ENCODE measurements at regions not wholly inside any gene's neighbourhood (a gene's known extent, or its start where the extent isn't known, plus 50 kb on each side); places are given as distances from the start of the nearest gene placed in this dataset.

DNA sequence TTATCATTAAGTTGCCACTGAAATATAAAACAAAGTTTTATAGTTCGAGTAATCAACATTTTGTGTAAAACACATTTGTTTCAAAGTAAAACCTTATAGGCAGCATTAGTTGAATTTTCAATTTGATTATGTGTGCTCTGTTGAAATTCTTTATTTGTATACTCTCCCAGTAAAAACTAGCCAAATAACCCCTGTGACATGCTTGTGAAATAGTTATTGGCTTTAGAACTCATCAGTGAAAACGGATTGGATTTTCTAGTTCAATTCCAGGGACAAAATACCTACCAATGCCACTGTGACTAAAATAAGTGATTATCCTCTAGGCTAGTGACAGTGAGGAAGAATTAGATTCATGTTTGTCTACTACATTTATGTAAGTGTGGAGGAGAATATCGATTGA lies 212.9 kb downstream of the TMEM200A start:
- H3K27ac ChIP-seq (ENCODE audit: low read depth, low read length) = no peak overlapping the region
- no peaks in the 10 kb centered on the region for H3K27me3 ChIP-seq (ENCODE audit: insufficient read depth, low read length)

GRCh38 chr6:130583268-130583667 lies 217.5 kb downstream of the TMEM200A start:
- Histone ChIP-seq H3K36me3 (ENCODE audit: insufficient read depth, low read length) (no peaks in the 10 kb centered on the region), H2AFZ (ENCODE audit: low read length, unreplicated experiment) (no peak overlapping the region), H3K4me1 (ENCODE audit: control insufficient read depth, insufficient read depth, low read length, unreplicated experiment) (peaks cover 5% of the 10 kb centered on the region), H3K27me3 (ENCODE audit: insufficient read depth, low read length) (no peaks in the 10 kb centered on the region), H3K27ac (ENCODE audit: low read depth, low read length) (no peak overlapping the region), H3K4me3 (ENCODE audit: low read depth, low read length) (no peak overlapping the region), H3K79me2 (ENCODE audit: control insufficient read depth, insufficient read depth, low read length, unreplicated experiment) (no peaks in the 10 kb centered on the region)

More for the DNA sequence above, 212.9 kb downstream of the TMEM200A start:
- Histone ChIP-seq H3K4me3 (ENCODE audit: low read depth, low read length) (no peak overlapping the region), H2AFZ (ENCODE audit: low read length, unreplicated experiment) (no peak overlapping the region), H3K4me1 (ENCODE audit: control insufficient read depth, insufficient read depth, low read length, unreplicated experiment) (no peaks in the 10 kb centered on the region), H3K79me2 (ENCODE audit: control insufficient read depth, insufficient read depth, low read length, unreplicated experiment) (no peaks in the 10 kb centered on the region), H3K36me3 (ENCODE audit: insufficient read depth, low read length) (no peaks in the 10 kb centered on the region)

- H3K4me3 ChIP-seq (ENCODE audit: low read depth, low read length) = no peak overlapping the region
- no peaks in the 10 kb centered on the region for H3K27me3 ChIP-seq (ENCODE audit: insufficient read depth, low read length)
- no peak overlapping the region for H3K27ac ChIP-seq (ENCODE audit: low read depth, low read length)
- peaks cover 16% of the 10 kb centered on the region for H3K4me1 ChIP-seq (ENCODE audit: control insufficient read depth, insufficient read depth, low read length, unreplicated experiment)
- H3K36me3 ChIP-seq (ENCODE audit: insufficient read depth, low read length) = no peaks in the 10 kb centered on the region
- no peaks in the 10 kb centered on the region for H3K79me2 ChIP-seq (ENCODE audit: control insufficient read depth, insufficient read depth, low read length, unreplicated experiment)
- no peak overlapping the region for H2AFZ ChIP-seq (ENCODE audit: low read length, unreplicated experiment)
These were observed 219.8 kb downstream of the TMEM200A start for GRCh38 chr6:130585587-130585986.

GRCh38 chr6:130587778-130588520 lies 222.1 kb downstream of the TMEM200A start:
- H3K27me3 ChIP-seq (ENCODE audit: insufficient read depth, low read length) = no peaks in the 10 kb centered on the region
- no peaks in the 10 kb centered on the region for H3K79me2 ChIP-seq (ENCODE audit: control insufficient read depth, insufficient read depth, low read length, unreplicated experiment)
- no peak overlapping the region for H3K4me3 ChIP-seq (ENCODE audit: low read depth, low read length)
- H2AFZ ChIP-seq (ENCODE audit: low read length, unreplicated experiment) = no peak overlapping the region
- H3K27ac ChIP-seq (ENCODE audit: low read depth, low read length) = peak overlapping the region; percentile 44
- no peaks in the 10 kb centered on the region for H3K36me3 ChIP-seq (ENCODE audit: insufficient read depth, low read length)
- peaks cover 16% of the 10 kb centered on the region for H3K4me1 ChIP-seq (ENCODE audit: control insufficient read depth, insufficient read depth, low read length, unreplicated experiment)

DNA sequence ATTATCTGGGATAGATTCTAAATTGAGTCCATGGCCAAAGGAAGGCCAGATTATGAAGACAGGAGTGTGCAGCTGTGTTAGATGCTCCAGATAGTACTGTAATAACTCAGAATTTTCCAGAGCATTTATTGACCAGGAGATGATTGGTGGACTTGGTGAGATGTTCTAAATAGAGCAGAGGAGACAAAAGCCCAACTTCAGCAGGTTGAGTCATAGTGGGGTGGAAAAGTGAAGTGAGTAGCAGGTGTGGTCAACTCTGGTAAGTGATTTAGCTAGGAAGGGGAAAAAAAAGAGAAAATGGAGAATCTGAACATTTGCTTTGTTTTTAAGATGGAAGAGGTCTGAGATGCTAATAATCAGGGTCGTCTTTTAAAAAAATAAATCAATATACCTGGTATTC lies 227.4 kb downstream of the TMEM200A start:
- Histone ChIP-seq H3K4me3 (ENCODE audit: low read depth, low read length) (no peak overlapping the region), H3K36me3 (ENCODE audit: insufficient read depth, low read length) (no peaks in the 10 kb centered on the region), H3K27ac (ENCODE audit: low read depth, low read length) (no peak overlapping the region), H3K27me3 (ENCODE audit: insufficient read depth, low read length) (no peaks in the 10 kb centered on the region), H3K79me2 (ENCODE audit: control insufficient read depth, insufficient read depth, low read length, unreplicated experiment) (no peaks in the 10 kb centered on the region), H3K4me1 (ENCODE audit: control insufficient read depth, insufficient read depth, low read length, unreplicated experiment) (peaks cover 14% of the 10 kb centered on the region), H2AFZ (ENCODE audit: low read length, unreplicated experiment) (no peak overlapping the region)

GRCh38 chr6:130593948-130594347 lies 228.1 kb downstream of the TMEM200A start:
- no peaks in the 10 kb centered on the region for H3K27me3 ChIP-seq (ENCODE audit: insufficient read depth, low read length)
- no peak overlapping the region for H2AFZ ChIP-seq (ENCODE audit: low read length, unreplicated experiment)
- H3K79me2 ChIP-seq (ENCODE audit: control insufficient read depth, insufficient read depth, low read length, unreplicated experiment) = no peaks in the 10 kb centered on the region
- H3K27ac ChIP-seq (ENCODE audit: low read depth, low read length) = no peak overlapping the region
- H3K4me1 ChIP-seq (ENCODE audit: control insufficient read depth, insufficient read depth, low read length, unreplicated experiment) = peaks cover 10% of the 10 kb centered on the region
- no peak overlapping the region for H3K4me3 ChIP-seq (ENCODE audit: low read depth, low read length)
- H3K36me3 ChIP-seq (ENCODE audit: insufficient read depth, low read length) = no peaks in the 10 kb centered on the region

DNA sequence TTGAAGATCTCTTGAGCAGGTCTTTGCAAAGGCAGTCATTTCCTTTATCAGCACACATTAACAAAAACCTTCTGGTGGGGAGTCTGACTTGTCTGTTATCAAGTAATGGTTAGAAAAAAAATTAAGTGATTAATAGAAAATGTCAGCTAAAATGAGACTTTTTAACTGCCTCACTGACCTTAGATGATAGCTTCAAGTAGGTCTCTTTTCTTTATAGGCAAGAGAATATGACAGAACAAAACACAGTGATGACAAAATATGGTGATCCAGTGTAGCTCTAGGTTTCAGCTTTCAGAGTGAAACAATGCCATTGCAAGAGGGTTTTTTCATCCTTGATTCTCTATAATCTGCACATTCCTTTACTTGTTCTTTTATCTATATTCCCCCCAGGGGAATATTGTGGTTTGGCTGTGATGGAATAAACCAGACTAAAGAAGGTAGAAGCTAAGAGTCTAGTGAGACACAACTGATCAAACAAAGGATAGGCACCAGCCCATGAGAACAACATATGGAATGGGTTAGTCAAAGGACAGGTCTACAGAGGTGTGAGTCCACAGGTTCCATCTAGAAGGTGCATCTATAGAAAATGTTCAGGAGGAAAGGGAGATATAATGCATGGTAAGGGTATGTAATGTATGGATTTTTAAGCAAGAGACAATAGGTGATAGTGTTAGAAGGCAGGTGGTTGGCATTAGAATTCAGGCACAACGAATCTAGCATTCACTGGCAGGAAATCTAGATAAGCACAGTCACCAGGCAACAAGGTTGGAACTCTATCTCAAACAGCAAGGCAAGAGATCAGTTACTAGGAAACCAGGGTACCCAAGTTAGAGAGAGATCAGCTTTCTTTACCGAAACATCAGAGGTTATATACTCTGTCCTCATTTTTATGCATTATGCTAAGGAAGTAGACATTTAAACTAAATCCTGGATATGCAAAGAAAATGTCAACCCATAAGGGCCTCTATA lies 228.9 kb upstream of the SMLR1 start:
- Histone ChIP-seq H3K27ac (ENCODE audit: low read depth, low read length) (no peak overlapping the region), H3K27me3 (ENCODE audit: insufficient read depth, low read length) (no peaks in the 10 kb centered on the region), H3K36me3 (ENCODE audit: insufficient read depth, low read length) (no peaks in the 10 kb centered on the region), H2AFZ (ENCODE audit: low read length, unreplicated experiment) (no peak overlapping the region), H3K79me2 (ENCODE audit: control insufficient read depth, insufficient read depth, low read length, unreplicated experiment) (no peaks in the 10 kb centered on the region), H3K4me1 (ENCODE audit: control insufficient read depth, insufficient read depth, low read length, unreplicated experiment) (peaks cover 32% of the 10 kb centered on the region), H3K4me3 (ENCODE audit: low read depth, low read length) (no peak overlapping the region)

- Histone ChIP-seq H3K27ac (ENCODE audit: low read depth, low read length) (peak overlapping the region; percentile 97), H2AFZ (ENCODE audit: low read length, unreplicated experiment) (no peak overlapping the region), H3K4me1 (ENCODE audit: control insufficient read depth, insufficient read depth, low read length, unreplicated experiment) (peaks cover 44% of the 10 kb centered on the region), H3K4me3 (ENCODE audit: low read depth, low read length) (no peak overlapping the region), H3K36me3 (ENCODE audit: insufficient read depth, low read length) (no peaks in the 10 kb centered on the region), H3K79me2 (ENCODE audit: control insufficient read depth, insufficient read depth, low read length, unreplicated experiment) (no peaks in the 10 kb centered on the region), H3K27me3 (ENCODE audit: insufficient read depth, low read length) (no peaks in the 10 kb centered on the region)
These were observed 226.3 kb upstream of the SMLR1 start for GRCh38 chr6:130600880-130601341.

DNA sequence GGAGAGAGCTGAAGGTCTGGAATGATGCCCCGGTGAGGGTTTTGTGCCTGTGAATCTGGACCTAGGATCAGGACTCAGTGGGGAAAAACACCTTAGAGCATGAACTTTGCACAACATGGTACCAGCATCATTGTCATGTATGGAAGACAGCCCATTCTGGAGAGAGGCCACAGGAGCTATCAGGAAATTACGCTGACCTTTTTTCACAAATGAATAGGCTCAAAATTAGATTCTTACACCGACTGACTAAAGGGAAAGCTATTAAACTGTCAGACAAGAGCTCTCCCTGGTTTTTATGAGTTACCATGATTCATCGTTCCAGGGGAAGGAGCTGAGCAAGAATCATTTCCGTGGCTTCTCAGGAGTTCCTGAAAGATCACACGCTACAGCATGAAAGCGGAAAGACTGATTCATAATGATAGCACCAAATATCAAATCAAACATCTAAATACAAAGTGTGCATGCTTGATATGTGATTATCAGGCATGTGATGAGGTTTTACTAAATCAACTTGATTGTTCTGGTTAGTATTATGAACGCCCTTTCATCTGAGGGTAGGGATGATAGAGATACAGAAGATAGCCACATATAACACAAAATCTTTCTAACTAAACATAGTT lies 224.9 kb upstream of the SMLR1 start:
- Histone ChIP-seq H3K36me3 (ENCODE audit: insufficient read depth, low read length) (no peaks in the 10 kb centered on the region), H3K79me2 (ENCODE audit: control insufficient read depth, insufficient read depth, low read length, unreplicated experiment) (no peaks in the 10 kb centered on the region), H3K27me3 (ENCODE audit: insufficient read depth, low read length) (no peaks in the 10 kb centered on the region), H3K4me1 (ENCODE audit: control insufficient read depth, insufficient read depth, low read length, unreplicated experiment) (peaks cover 44% of the 10 kb centered on the region), H2AFZ (ENCODE audit: low read length, unreplicated experiment) (peak overlapping the region; percentile 39), H3K27ac (ENCODE audit: low read depth, low read length) (peak overlapping the region; percentile 97), H3K4me3 (ENCODE audit: low read depth, low read length) (peak overlapping the region; percentile 35; the same call in 1 of the 2 replicates)

DNA sequence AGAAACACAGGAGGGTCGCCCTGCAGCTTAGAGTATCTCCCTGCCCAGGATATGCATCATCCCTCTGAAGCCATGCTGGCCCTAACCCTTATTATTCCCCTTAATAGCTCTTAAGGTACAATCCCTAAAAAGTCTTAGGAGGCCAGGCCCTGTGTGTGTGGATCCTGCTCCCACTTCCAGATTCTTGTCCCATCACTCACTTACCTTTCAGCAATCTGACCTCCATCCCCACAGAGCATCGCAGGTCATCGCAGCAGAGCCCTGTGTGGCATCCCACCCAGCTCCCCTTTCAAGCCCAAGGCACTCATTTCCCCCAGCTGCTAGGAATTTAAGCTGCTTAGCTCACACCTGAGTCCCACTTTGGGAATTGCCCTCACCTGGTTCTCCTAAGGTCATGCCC lies 223.8 kb upstream of the SMLR1 start:
- peak overlapping the region; percentile 97 for H3K27ac ChIP-seq (ENCODE audit: low read depth, low read length)
- H2AFZ ChIP-seq (ENCODE audit: low read length, unreplicated experiment) = no peak overlapping the region
- peaks cover 39% of the 10 kb centered on the region for H3K4me1 ChIP-seq (ENCODE audit: control insufficient read depth, insufficient read depth, low read length, unreplicated experiment)
- H3K36me3 ChIP-seq (ENCODE audit: insufficient read depth, low read length) = no peaks in the 10 kb centered on the region
- H3K4me3 ChIP-seq (ENCODE audit: low read depth, low read length) = no peak overlapping the region
- no peaks in the 10 kb centered on the region for H3K79me2 ChIP-seq (ENCODE audit: control insufficient read depth, insufficient read depth, low read length, unreplicated experiment)
- H3K27me3 ChIP-seq (ENCODE audit: insufficient read depth, low read length) = no peaks in the 10 kb centered on the region

Data from ACC112 (cell line).